GM12878 (cell line): ENCODE measurements at regions not wholly inside any gene's neighbourhood (a gene's known extent, or its start where the extent isn't known, plus 50 kb on each side); places are given as distances from the start of the nearest gene placed in this dataset.

Source experiments
- BHLHE40 ChIP-seq, 2 experiments: fragments of 450-650 bp in 1 of 2; IDR thresholded peaks; 2 replicates each; pipeline ENCODE4 v1.6.1; 2011 to 2017; ENCODE audit warnings: low read depth in 2 of 2, borderline replicate concordance in 1 of 2, improper control_type of control experiment in 1 of 2, low read length in 1 of 2, mild to moderate bottlenecking in 1 of 2
- EGR1 ChIP-seq, 2 experiments: IDR thresholded peaks; 1 replicate in 1 of 2; 2 replicates in 1 of 2; pipeline ENCODE4 v1.6.1; 2011 to 2012; ENCODE audit warnings: low read depth in 2 of 2, low read length in 2 of 2, borderline replicate concordance in 1 of 2, mild to moderate bottlenecking in 1 of 2, moderate library complexity in 1 of 2
- LARP7 ChIP-seq: fragments of 450-650 bp; IDR thresholded peaks from 2 replicates; pipeline ENCODE4 v1.6.1; 2017; ENCODE audit warnings: mild to moderate bottlenecking
- TF ChIP-seq, protein P1 (sequence below): fragments of 450-650 bp; IDR thresholded peaks from 2 replicates; pipeline ENCODE4 v1.6.1; 2016; ENCODE audit warnings: mild to moderate bottlenecking, moderate library complexity, borderline replicate concordance
- TF ChIP-seq, protein P2 (sequence below): fragments of 450-650 bp; formaldehyde crosslinking; IDR thresholded peaks from 2 replicates; pipeline ENCODE4 v1.4.0; 2022; ENCODE audit warnings: mild to moderate bottlenecking, moderate library complexity

DNA sequence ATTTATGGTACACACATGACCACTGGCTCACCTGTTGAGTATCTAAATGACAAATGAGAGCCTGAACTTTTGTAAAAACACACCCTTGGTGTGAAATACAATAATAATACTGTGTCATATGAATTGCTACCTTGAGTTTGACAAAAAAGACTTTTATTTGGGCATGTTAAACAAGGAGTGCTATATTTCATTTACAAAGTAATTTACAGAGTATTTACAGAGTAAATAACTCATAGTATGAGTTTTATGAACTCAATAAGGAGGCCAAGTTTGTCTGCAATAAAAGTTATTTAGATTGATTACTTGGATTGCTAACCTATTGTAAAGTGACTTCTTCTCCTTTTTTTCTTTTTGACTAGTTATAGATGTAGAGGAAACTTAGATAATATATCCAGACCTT is 146.0 kb upstream of the NUDT12 start (continued):
- TF ChIP-seq LARP7 (no peak), EGR1 (IDR thresholded peaks at IDR 0.05; ENCODE audit: borderline replicate concordance in 1 of 2, low read depth in 2 of 2, low read length in 2 of 2) (no peak), BHLHE40 (IDR thresholded peaks at IDR 0.05; ENCODE audit: borderline replicate concordance in 1 of 2, low read depth in 2 of 2, low read length in 1 of 2) (no peak)
- TF ChIP-seq, protein P1, sequence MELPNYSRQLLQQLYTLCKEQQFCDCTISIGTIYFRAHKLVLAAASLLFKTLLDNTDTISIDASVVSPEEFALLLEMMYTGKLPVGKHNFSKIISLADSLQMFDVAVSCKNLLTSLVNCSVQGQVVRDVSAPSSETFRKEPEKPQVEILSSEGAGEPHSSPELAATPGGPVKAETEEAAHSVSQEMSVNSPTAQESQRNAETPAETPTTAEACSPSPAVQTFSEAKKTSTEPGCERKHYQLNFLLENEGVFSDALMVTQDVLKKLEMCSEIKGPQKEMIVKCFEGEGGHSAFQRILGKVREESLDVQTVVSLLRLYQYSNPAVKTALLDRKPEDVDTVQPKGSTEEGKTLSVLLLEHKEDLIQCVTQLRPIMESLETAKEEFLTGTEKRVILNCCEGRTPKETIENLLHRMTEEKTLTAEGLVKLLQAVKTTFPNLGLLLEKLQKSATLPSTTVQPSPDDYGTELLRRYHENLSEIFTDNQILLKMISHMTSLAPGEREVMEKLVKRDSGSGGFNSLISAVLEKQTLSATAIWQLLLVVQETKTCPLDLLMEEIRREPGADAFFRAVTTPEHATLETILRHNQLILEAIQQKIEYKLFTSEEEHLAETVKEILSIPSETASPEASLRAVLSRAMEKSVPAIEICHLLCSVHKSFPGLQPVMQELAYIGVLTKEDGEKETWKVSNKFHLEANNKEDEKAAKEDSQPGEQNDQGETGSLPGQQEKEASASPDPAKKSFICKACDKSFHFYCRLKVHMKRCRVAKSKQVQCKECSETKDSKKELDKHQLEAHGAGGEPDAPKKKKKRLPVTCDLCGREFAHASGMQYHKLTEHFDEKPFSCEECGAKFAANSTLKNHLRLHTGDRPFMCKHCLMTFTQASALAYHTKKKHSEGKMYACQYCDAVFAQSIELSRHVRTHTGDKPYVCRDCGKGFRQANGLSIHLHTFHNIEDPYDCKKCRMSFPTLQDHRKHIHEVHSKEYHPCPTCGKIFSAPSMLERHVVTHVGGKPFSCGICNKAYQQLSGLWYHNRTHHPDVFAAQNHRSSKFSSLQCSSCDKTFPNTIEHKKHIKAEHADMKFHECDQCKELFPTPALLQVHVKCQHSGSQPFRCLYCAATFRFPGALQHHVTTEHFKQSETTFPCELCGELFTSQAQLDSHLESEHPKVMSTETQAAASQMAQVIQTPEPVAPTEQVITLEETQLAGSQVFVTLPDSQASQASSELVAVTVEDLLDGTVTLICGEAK = no peak
- TF ChIP-seq, protein P2, sequence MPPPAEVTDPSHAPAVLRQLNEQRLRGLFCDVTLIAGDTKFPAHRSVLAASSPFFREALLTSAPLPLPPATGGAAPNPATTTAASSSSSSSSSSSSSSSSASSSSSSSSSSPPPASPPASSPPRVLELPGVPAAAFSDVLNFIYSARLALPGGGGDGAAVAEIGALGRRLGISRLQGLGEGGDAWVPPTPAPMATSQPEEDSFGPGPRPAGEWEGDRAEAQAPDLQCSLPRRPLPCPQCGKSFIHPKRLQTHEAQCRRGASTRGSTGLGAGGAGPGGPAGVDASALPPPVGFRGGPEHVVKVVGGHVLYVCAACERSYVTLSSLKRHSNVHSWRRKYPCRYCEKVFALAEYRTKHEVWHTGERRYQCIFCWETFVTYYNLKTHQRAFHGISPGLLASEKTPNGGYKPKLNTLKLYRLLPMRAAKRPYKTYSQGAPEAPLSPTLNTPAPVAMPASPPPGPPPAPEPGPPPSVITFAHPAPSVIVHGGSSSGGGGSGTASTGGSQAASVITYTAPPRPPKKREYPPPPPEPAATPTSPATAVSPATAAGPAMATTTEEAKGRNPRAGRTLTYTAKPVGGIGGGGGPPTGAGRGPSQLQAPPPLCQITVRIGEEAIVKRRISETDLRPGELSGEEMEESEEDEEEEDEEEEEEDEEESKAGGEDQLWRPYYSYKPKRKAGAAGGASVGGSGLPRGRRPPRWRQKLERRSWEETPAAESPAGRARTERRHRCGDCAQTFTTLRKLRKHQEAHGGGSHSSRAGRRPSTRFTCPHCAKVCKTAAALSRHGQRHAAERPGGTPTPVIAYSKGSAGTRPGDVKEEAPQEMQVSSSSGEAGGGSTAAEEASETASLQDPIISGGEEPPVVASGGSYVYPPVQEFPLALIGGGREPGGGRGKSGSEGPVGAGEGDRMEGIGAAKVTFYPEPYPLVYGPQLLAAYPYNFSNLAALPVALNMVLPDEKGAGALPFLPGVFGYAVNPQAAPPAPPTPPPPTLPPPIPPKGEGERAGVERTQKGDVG (CRISPR knock-in tag) = no peak
